GM19455 (cell line): ENCODE measurements at regions not wholly inside any gene's neighbourhood (a gene's known extent, or its start where the extent isn't known, plus 50 kb on each side); places are given as distances from the start of the nearest gene placed in this dataset.
A peak's percentile ranks its signal among the peaks of the same experiment; 100 is the strongest.
"Not testable (repeated sequence)": the region's sequence is repeated elsewhere in the genome, so short reads cannot be mapped to it uniquely, and the experiment has no call there.

Experiments
- ATAC-seq: cut with Tn5 transposase; IDR thresholded peaks from one replicate; pipeline ENCODE4 v1.9.1; 2021; ENCODE audit not compliant: unreplicated experiment

DNA sequence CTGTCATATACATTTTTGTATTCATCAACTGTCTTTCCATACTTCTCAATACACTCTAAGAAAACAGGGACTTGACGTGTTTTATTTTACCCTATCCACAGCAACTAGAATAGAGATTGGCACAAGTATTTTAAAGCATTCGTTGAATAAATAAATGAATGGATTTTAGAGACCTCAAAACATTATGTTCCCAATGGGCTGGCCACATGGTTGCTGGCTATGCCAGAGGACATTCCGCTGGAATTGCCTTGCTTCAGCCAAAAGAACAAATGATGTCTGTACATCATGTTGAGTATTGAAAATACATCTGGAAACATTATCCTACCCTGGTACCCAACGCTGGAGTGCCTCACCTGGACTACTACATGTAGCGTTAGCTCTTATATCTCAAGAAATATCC is 132.8 kb upstream of the RAP1B start:
- no peak for ATAC-seq

DNA sequence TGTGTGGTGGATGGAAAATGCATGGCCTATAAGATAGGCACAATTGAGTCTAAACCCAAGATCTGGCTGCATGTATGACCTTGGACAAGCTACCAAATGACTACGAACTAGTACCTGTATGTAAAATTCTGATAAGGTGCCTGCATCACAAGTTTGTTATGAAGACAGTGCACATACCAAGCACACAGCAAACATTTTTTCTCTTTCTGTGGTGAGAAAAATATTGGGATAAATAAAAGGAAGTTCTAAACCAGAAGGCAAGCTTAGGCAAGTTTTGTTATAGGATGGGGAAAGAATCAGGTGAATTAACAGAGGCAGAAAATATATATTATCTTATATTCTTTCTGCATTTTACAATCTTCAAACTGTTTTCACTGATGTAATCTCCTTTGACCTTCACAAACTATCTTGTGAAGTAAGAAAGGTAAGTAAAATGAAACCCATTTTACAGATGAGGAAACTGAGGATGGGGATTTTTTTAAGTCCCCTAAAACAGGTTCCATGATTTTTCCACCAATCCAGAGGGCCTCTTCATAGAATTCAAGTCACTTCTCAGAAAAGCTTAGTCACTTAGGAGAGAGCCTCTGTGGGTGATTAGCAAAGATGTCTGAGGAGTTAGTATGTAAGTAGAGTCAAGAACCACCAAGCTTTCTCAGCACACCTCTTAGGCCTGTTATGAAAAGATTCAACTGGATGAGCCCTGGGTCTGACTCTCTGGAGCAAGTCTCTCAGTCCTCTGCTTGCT is 132.0 kb upstream of the RAP1B start:
- no peak for ATAC-seq

DNA sequence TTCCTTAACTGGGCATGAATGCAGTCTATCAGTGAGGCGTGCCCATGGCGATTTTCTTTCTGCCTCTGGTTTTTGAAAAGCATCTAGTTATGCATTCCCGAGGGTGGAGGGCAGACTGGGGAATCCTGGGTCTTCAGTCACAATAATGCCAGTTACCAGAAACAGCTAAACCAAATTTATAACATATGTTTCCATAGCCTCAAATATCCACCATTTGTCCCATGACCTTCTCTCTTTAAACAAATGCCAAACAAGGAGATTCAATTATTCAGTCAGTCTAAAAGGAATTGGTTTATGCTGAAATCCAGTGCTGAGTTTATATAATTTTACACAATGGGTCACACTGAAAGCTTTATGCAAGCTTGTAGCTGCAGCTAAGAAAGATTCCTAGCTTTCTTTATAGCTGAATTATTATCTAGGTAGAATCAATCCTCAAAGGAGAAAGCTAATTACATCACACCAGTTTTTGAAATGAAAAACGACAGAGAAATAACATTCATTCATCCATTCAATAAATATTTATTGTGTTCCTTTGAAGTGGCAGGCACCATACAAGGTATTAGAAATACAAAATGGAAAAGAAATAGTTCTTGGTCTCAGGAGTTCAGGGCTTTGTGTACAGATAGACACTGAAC is 131.3 kb upstream of the RAP1B start:
- ATAC-seq: no peak

DNA sequence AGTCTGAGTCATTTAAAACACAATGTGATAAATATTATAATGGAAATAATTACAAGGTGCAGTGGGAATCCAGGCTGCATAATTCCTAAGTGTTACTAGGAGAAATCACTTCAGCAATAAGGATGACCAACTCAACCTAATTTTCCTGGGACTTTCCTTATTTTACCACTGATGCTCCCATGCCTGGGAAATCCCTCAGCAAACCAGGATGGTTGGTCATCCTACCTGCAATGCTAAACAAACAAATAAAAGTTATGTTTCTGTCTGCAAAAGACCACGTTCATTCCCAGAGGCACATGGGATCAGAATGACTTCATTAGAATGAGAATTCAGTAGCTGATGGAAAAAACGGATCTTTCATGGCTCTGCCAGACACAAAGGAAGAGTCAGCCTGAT is 130.8 kb upstream of the RAP1B start:
- ATAC-seq: no peak

DNA sequence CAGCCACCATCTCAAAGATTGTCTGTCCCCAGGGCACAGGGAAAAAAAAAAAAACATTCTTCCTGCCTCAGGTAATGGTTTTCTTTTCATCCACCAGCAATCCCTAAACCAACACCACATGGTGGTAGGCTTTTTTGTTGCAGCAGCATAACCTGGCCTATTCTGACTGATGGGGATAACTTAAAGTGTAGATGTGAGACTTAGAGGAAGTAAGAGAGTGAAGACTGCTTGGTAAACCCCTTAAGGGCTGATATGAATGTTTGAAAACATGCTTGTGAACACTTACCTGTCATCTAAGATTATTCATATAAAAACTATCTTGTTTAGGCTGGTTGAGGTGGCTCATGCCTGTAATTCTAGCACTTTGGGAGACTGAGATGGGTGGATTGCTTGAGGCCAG is 130.2 kb upstream of the RAP1B start:
- ATAC-seq: no peak

DNA sequence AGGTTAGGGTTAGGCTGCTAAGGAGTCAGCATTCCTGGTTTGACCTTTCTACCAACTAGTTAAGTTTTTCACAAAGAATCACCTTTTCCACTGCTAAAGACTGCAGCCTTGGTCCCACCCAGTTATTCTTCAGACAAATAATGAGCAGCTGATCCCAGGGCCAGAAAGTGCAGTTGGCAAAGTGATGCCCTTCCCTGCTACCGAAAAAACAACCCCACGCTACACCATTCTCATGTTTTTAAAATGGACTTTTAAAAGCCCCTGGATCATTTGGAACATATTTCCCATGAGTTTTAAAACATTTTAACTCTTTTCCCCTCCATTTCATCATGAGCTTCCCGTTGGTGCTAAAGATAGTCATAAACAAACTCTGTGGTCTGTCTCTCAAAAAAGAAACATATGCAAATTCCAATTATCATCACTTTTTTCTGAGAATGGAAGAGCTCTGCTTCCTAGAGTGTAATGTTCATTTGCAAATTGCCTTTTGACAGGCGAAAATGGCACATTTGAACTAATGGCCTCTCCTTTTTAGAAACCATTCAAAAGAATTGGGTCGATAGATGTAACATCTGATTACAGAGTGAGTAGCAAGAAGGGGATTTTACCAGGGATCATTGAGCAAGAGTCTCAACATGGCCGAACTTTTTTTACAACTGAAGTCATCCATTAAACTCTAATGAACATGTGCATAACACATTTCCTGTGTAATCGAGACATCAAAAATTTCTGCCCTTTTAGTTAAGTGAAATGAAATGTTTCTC is 129.3 kb upstream of the RAP1B start:
- peak; percentile 54 for ATAC-seq

DNA sequence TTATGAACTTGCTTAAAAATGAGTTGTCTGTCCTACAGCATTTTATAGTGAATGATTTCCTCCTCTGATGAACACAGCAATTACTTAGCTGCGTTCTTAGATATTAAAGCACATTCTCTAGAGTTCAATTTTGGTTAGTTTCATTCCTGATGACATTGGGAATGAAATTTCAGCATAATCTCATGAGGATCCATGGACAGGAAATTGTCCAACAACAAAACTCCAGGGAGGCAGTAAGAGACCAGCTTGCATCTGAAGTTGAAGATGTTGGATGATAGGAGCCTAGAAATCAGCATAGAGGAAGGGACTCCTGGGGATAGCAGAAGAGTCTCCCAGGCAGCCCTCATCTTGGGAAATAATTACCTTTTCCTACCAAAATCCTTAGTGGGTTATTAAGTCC is 128.7 kb upstream of the RAP1B start:
- ATAC-seq: no peak

DNA sequence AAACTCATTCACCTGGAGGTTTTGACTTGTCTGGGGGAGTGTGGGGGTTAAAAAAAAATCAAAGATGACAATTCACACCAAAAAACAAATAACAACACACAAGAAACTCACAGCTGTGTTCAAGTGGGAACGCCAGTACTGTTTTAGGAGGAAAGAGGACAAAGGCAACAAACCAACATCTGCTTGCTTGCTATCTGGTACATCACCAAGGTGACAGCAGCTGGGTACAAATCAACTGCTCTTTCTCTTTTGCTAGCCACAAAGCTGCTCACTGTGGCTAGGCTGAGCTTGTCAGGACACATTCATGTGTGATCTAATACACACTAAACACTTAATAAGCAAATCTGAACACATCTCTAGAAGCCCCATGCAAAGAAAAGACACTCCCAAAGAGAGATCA is 128.0 kb upstream of the RAP1B start:
- peak; percentile 76 for ATAC-seq

DNA sequence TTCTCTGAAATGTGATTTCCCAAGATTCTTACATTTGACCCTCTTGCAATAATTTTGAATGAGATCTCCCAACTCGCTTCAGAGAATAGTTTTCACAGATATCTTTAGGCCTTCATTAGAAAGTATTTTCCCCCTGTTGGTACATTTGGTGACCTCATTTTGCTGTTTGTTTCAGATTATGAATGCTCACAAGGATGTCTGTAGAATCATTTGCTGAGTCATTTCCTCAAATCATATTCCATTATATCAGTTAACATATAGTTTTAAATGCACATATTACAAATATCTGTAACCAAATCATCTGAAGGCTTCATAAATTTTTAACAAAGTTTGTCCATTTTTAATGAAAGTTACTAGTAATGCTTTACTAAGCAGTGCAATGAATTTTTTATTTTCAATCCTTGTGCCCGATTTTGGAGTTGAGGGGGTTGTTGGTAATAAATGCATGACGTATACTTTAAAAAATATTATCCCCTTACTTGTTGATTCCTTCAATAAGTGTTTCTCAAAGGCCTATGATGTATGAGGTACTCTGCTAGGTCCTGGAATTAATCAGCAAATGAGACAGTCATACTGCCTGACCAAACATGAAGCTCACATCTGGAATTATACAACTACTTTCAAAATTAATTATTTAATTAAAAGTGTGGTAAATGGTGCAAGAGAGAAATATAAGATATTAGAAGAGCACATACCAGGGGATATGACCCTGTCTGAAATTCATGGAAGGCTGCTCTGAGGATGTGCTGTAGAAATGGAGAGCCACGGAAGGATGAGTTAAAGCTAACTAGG is 126.9 kb upstream of the RAP1B start:
- no peak for ATAC-seq

DNA sequence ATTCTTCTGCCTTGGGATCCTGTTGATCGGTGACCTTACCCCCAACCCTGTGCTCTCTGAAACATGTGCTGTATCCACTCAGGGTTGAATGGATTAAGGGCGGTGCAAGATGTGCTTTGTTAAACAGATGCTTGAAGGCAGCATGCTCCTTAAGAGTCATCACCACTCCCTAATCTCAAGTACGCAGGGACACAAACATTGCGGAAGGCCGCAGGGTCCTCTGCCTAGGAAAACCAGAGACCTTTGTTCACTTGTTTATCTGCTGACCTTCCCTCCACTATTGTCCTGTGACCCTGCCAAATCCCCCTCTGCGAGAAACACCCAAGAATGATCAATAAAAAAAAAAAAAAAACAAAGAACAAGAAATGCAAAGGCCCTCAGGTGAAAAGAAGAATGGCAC is 126.1 kb upstream of the RAP1B start:
- not testable (repeated sequence) for ATAC-seq

DNA sequence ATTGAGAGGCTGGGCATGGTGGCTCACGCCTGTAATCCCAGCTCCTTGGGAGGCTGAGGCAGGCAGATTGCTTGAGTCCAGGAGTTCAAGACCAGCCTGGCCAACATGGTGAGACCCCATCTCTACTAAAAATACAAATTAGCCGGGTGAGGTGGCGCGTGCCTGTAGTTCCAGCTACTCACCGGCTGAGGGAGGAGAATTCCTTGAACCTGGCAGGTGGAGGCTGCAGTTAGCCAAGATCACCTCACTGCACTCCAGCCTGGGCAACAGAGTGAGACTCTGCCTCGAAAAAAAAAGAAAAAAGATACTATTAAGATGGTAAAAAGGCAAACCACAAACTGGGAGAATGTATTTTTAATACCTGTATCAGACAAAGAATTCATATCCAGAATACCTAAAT is 124.2 kb upstream of the RAP1B start:
- not testable (repeated sequence) for ATAC-seq

DNA sequence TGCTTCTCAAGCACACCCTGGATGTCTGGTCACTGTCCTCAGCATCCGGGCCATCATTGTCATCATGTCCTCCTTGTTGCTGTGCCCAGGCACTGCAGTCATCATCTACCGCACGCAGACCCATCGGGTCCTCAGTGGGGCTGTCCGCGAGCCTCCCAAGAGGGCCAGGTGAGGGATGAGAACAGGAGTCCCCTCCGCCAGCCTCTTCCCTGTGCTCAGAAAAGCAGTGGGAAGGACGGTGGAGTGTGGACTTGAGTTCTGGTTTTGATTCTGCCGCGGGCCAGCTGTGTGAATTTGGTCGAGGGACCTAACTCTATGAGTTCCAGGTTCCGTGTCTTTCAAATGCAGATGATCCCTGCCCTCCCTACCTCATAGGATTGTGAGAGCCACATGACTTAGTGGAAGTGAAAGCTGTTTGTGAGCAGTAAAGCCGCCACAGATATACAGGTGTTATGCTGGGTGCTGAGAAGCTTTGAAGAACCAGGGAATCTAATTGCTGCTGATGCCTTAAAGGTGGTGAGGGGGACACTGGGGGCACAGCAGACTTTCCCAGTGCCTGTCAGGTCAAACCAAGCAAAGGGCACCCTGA is 122.9 kb upstream of the RAP1B start:
- no peak for ATAC-seq

DNA sequence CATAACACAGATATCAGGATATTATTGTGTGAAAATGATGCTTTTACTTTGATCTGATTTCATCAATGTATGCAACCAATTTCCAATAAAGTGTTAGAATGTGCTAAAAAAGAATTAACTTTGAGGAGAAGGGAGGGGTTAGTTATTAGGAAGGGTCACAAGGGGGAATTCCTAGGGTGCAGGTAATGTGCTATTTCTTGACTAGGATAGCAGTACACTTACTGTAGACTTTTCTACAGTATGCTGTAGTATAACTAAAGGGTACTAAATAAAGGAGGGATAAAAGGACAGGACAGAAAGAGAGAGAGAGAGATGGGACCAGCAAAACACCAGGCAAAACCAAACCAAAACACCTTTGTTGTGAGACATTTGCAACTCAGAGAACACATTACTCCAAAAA is 121.4 kb upstream of the RAP1B start:
- no peak for ATAC-seq

DNA sequence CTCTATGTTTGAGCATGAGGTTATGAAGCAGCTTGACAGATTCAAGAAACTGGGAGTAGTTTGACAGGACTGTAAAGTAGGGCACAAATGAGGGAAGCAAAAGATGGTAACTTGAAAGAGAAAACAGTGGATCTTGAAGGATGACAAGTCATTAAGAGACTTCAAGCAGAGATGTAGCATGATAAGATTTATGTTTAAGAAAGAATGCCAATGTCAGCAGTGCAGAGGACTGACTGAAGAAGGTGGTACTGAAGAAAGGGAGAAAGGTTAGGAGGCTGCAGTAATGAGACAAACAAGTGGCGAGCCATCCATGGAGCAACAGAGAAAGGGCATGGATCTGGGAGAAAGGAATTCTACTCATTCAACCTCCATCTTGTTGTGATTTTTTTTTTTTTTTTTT is 120.2 kb upstream of the RAP1B start:
- no peak for ATAC-seq

DNA sequence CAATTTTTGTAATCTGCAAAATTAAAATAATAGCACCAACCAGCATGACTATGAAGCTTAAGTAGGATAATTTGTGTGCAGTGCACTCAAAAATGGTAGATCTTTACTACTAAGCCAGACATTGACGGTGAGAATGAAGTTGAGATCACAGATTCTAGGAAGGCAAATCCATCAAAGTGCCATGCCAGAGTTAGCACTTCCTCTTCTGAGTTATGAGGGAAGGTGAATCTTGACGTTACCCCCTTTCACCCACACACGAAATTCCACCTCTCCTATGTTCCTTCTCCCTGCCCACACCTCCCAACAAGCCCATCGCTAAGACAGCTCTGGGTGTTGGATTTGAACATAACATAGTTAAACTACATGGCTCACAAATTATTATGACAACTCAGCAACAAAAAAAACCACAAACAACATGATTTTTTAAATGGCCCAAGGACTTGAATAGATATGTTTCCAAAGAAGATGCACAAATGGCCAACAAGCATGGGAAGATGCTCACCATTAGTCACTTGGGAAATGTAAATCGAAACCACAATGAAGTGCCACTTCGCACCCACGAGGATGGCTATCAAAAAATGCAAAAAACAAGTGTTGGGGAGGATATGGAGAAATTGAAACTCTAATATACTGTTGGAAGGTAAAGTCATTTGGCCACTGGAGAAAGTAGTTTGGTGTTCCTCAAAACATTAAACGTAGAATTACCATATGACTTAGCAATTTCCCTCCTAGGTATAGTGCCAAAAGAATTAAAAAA is 119.3 kb upstream of the RAP1B start:
- no peak for ATAC-seq

DNA sequence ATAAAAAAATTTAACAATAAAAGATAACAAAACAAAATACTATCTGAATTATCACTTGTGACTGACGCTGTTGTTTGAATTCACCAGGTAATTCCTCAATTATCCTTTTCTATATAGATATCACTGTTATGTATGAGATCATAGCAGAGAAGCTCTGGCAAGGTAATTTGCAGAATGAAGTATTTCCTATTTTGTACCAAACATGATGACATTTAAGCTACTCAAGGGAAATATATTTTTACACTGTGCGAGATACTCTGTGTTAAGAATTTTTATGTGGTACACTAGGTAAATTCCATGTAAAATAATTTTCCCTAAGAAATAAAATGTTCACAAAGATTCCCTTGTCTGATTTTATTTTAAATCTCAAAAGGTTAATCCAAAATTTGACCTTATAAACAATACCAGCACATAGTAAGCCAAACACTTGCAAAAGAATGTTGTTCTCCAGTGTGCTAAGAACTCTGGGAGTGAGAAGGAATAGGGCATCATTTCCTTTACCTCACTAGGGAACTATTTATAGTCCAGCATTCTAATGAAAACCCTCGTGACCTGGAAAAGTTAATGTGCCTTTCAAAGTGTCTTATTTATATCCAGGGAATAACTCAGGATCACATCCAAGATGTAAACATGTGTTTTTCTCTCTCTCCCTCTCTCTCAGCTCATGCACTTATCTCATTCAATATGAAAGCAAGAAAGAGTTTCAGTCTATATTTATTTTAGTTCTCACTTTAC is 115.2 kb upstream of the RAP1B start:
- ATAC-seq: no peak

DNA sequence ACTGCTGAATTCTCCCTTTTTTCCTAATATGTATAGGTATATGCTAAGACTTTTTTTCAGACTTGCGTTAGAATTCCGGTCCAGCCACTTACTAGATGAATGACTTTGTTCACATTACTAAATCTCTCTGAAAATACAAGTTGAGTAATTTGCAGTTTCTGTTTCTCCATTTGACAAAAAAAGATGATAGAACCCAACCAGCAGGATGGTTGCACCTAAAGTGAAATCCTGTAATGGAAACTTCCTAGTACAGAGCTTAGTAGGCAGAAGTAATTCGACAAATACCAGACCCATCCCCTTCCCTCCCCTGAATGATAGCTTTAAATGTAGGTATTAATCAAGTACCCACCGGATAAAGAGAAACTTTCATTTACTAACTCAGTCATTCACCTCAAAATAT is 113.6 kb upstream of the RAP1B start:
- peak; percentile 54 for ATAC-seq

DNA sequence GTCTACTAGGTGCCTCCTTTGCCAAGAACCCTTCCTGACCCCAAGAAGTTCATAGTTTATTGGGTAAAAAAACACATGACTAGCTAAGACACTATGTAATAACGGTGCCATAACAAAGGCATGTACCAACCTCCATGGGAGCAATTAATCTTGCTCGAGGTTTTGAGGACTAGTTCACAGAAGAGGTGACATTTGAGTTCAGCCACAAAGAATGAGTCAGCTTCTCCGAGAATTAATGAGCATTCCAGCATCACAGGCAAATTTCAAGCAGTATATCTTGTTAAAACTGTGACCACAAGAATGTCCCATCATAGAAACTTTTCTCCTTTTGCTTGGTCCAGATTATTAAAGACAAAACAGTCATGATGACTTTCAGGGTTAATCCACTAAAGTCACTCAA is 113.0 kb upstream of the RAP1B start:
- ATAC-seq: no peak

DNA sequence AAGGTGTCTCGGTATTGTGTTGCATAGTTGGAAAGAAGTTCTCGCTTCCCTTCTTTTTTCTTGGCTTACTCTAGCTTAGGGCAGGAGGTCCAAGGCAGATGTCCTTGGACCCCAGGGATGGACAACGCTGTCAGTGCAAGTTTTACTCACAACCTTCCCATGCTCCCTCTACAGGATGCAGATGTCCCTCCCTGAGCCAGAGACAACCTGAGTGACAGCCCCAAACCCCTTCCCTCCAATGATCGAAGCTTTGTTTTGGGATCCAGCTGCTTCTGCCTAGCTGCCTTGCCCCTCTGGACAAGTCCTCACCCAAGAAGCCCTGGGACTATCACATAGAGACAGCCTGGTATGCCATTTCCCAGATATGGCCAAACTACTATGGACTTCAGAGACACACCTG is 112.0 kb upstream of the RAP1B start:
- no peak for ATAC-seq

DNA sequence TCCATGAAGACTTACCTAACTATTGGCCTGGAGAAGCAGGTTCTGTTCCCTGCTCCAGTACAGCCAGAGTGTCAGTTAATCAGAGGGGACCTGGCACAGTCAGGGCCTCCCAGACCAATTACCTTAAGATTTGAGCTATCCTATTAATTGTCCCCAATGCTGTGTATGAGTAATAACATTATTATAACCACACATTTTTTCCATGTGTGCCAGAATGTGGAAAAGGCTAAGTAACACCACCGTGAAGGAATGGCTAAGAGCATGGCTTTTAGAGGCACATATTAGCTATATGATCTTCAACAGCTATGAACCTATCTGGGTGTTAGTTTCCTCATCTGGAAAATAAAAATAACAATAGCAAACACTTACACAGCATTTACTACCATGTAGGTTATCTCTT is 111.1 kb upstream of the RAP1B start:
- no peak for ATAC-seq
